ENCODE measurements at regions not wholly inside any gene's neighbourhood (a gene's known extent, or its start where the extent isn't known, plus 50 kb on each side); places are given as distances from the start of the nearest gene placed in this dataset.

- WGBS (ENCODE audit: insufficient coverage), result 33% methylated on average over 3 of the region's 3 CpGs
- Histone ChIP-seq H3K36me3 (ENCODE audit: control insufficient read depth in 4 of 4, insufficient read depth in 4 of 4, low read length in 3 of 4) (no peaks in the 10 kb centered on the region), H3K4me1 (ENCODE audit: control extremely low read depth in 1 of 4, control insufficient read depth in 4 of 4, insufficient read depth in 4 of 4, low read length in 3 of 4) (no peaks in the 10 kb centered on the region), H3K4me3 (ENCODE audit: control insufficient read depth in 1 of 7, extremely low read depth in 1 of 7, insufficient read depth in 4 of 7, low read depth in 2 of 7, low read length in 6 of 7) (no peak overlapping the region), H3K27me3 (replicated peaks in 2 of 5; ENCODE audit: control insufficient read depth in 4 of 5, insufficient read depth in 5 of 5, low read length in 4 of 5) (no peaks in the 10 kb centered on the region), H3K9me3 (ENCODE audit: control extremely low read depth in 1 of 5, control insufficient read depth in 4 of 5, insufficient read depth in 2 of 5, low read depth in 1 of 5, low read length in 4 of 5) (no peaks in the 10 kb centered on the region), H3K27ac (ENCODE audit: insufficient read depth in 1 of 2, low read depth in 1 of 2, low read length in 2 of 2, poor library complexity in 1 of 2, severe bottlenecking in 2 of 2) (no peak overlapping the region)
- ChIA-PET POLR2A (no interaction called here), CTCF (no interaction called here)
- DNase-seq, result no peak
These were observed 420.5 kb downstream of the PTH2R start for GRCh38 chr2:208827109-208827508.

- no peak overlapping the region for H3K4me3 ChIP-seq (ENCODE audit: control insufficient read depth in 1 of 7, extremely low read depth in 1 of 7, insufficient read depth in 4 of 7, low read depth in 2 of 7, low read length in 6 of 7)
- 68% methylated on average over 4 of the region's 4 CpGs for WGBS (ENCODE audit: insufficient coverage)
- ChIA-PET POLR2A (no interaction called here), CTCF (no interaction called here)
- no peaks in the 10 kb centered on the region for H3K36me3 ChIP-seq (ENCODE audit: control insufficient read depth in 4 of 4, insufficient read depth in 4 of 4, low read length in 3 of 4)
- H3K27ac ChIP-seq (ENCODE audit: insufficient read depth in 1 of 2, low read depth in 1 of 2, low read length in 2 of 2, poor library complexity in 1 of 2, severe bottlenecking in 2 of 2), result no peak overlapping the region
- H3K9me3 ChIP-seq (ENCODE audit: control extremely low read depth in 1 of 5, control insufficient read depth in 4 of 5, insufficient read depth in 2 of 5, low read depth in 1 of 5, low read length in 4 of 5), result no peaks in the 10 kb centered on the region
- H3K4me1 ChIP-seq (ENCODE audit: control extremely low read depth in 1 of 4, control insufficient read depth in 4 of 4, insufficient read depth in 4 of 4, low read length in 3 of 4), result no peaks in the 10 kb centered on the region
- H3K27me3 ChIP-seq (replicated peaks in 2 of 5; ENCODE audit: control insufficient read depth in 4 of 5, insufficient read depth in 5 of 5, low read length in 4 of 5), result no peaks in the 10 kb centered on the region
- DNase-seq, result no peak
These were observed 421.1 kb downstream of the PTH2R start for GRCh38 chr2:208827549-208828221.

GRCh38 chr2:208830203-208830602 is 423.6 kb downstream of the PTH2R start:
- H3K9me3 ChIP-seq (ENCODE audit: control extremely low read depth in 1 of 5, control insufficient read depth in 4 of 5, insufficient read depth in 2 of 5, low read depth in 1 of 5, low read length in 4 of 5), result no peaks in the 10 kb centered on the region
- no peaks in the 10 kb centered on the region for H3K27me3 ChIP-seq (replicated peaks in 2 of 5; ENCODE audit: control insufficient read depth in 4 of 5, insufficient read depth in 5 of 5, low read length in 4 of 5)
- POLR2A ChIA-PET, result no interaction called here
- H3K4me1 ChIP-seq (ENCODE audit: control extremely low read depth in 1 of 4, control insufficient read depth in 4 of 4, insufficient read depth in 4 of 4, low read length in 3 of 4), result no peaks in the 10 kb centered on the region
- H3K27ac ChIP-seq (ENCODE audit: insufficient read depth in 1 of 2, low read depth in 1 of 2, low read length in 2 of 2, poor library complexity in 1 of 2, severe bottlenecking in 2 of 2), result no peak overlapping the region
- H3K36me3 ChIP-seq (ENCODE audit: control insufficient read depth in 4 of 4, insufficient read depth in 4 of 4, low read length in 3 of 4), result no peaks in the 10 kb centered on the region
- no peak for DNase-seq
- CTCF ChIA-PET, result no interaction called here
- no peak overlapping the region for H3K4me3 ChIP-seq (ENCODE audit: control insufficient read depth in 1 of 7, extremely low read depth in 1 of 7, insufficient read depth in 4 of 7, low read depth in 2 of 7, low read length in 6 of 7)
- 94% methylated on average over 2 of the region's 3 CpGs for WGBS (ENCODE audit: insufficient coverage)

GRCh38 chr2:208847651-208848050 is 441.1 kb downstream of the PTH2R start:
- Histone ChIP-seq H3K36me3 (ENCODE audit: control insufficient read depth in 4 of 4, insufficient read depth in 4 of 4, low read length in 3 of 4) (no peaks in the 10 kb centered on the region), H3K4me3 (ENCODE audit: control insufficient read depth in 1 of 7, extremely low read depth in 1 of 7, insufficient read depth in 4 of 7, low read depth in 2 of 7, low read length in 6 of 7) (no peak overlapping the region), H3K27ac (ENCODE audit: insufficient read depth in 1 of 2, low read depth in 1 of 2, low read length in 2 of 2, poor library complexity in 1 of 2, severe bottlenecking in 2 of 2) (no peak overlapping the region), H3K9me3 (ENCODE audit: control extremely low read depth in 1 of 5, control insufficient read depth in 4 of 5, insufficient read depth in 2 of 5, low read depth in 1 of 5, low read length in 4 of 5) (peaks cover 0 to 9% (median 4%) of the 10 kb centered on the region in 5 experiments), H3K27me3 (replicated peaks in 2 of 5; ENCODE audit: control insufficient read depth in 4 of 5, insufficient read depth in 5 of 5, low read length in 4 of 5) (no peaks in the 10 kb centered on the region), H3K4me1 (ENCODE audit: control extremely low read depth in 1 of 4, control insufficient read depth in 4 of 4, insufficient read depth in 4 of 4, low read length in 3 of 4) (no peaks in the 10 kb centered on the region)
- POLR2A ChIA-PET, result no interaction called here
- CTCF ChIA-PET, result no interaction called here
- no peak for DNase-seq
- WGBS (ENCODE audit: insufficient coverage), result no CpG with 5 or more reads among the region's 1 CpG

GRCh38 chr2:208854717-208855116 is 448.1 kb downstream of the PTH2R start:
- DNase-seq, result no peak

GRCh38 chr2:208867374-208867773 is 460.8 kb downstream of the PTH2R start:
- CTCF ChIA-PET, result interaction anchor here (0.7 kb wide), 1 partner anchor 47 kb away, joined by 3 read pairs; no protein-coding TSS in a partner anchor
- DNase-seq, result no peak
- Histone ChIP-seq H3K27ac (ENCODE audit: insufficient read depth in 1 of 2, low read depth in 1 of 2, low read length in 2 of 2, poor library complexity in 1 of 2, severe bottlenecking in 2 of 2) (no peak overlapping the region), H3K36me3 (ENCODE audit: control insufficient read depth in 4 of 4, insufficient read depth in 4 of 4, low read length in 3 of 4) (no peaks in the 10 kb centered on the region), H3K9me3 (ENCODE audit: control extremely low read depth in 1 of 5, control insufficient read depth in 4 of 5, insufficient read depth in 2 of 5, low read depth in 1 of 5, low read length in 4 of 5) (no peaks in the 10 kb centered on the region), H3K4me3 (ENCODE audit: control insufficient read depth in 1 of 7, extremely low read depth in 1 of 7, insufficient read depth in 4 of 7, low read depth in 2 of 7, low read length in 6 of 7) (no peak overlapping the region), H3K27me3 (replicated peaks in 2 of 5; ENCODE audit: control insufficient read depth in 4 of 5, insufficient read depth in 5 of 5, low read length in 4 of 5) (no peaks in the 10 kb centered on the region), H3K4me1 (ENCODE audit: control extremely low read depth in 1 of 4, control insufficient read depth in 4 of 4, insufficient read depth in 4 of 4, low read length in 3 of 4) (no peaks in the 10 kb centered on the region)
- POLR2A ChIA-PET, result no interaction called here

More at GRCh38 chr2:208854717-208855116, 448.1 kb downstream of the PTH2R start:
- Histone ChIP-seq H3K4me3 (ENCODE audit: control insufficient read depth in 1 of 7, extremely low read depth in 1 of 7, insufficient read depth in 4 of 7, low read depth in 2 of 7, low read length in 6 of 7) (no peak overlapping the region), H3K27me3 (replicated peaks in 2 of 5; ENCODE audit: control insufficient read depth in 4 of 5, insufficient read depth in 5 of 5, low read length in 4 of 5) (no peaks in the 10 kb centered on the region), H3K27ac (ENCODE audit: insufficient read depth in 1 of 2, low read depth in 1 of 2, low read length in 2 of 2, poor library complexity in 1 of 2, severe bottlenecking in 2 of 2) (no peak overlapping the region), H3K4me1 (ENCODE audit: control extremely low read depth in 1 of 4, control insufficient read depth in 4 of 4, insufficient read depth in 4 of 4, low read length in 3 of 4) (no peaks in the 10 kb centered on the region), H3K9me3 (ENCODE audit: control extremely low read depth in 1 of 5, control insufficient read depth in 4 of 5, insufficient read depth in 2 of 5, low read depth in 1 of 5, low read length in 4 of 5) (peaks cover 1 to 18% (median 12%) of the 10 kb centered on the region in 5 experiments), H3K36me3 (ENCODE audit: control insufficient read depth in 4 of 4, insufficient read depth in 4 of 4, low read length in 3 of 4) (no peaks in the 10 kb centered on the region)
- 90% methylated on average over 3 of the region's 6 CpGs for WGBS (ENCODE audit: insufficient coverage)
- POLR2A ChIA-PET, result no interaction called here
- CTCF ChIA-PET, result no interaction called here

- no peaks in the 10 kb centered on the region for H3K27me3 ChIP-seq (replicated peaks in 2 of 5; ENCODE audit: control insufficient read depth in 4 of 5, insufficient read depth in 5 of 5, low read length in 4 of 5)
- no peak overlapping the region for H3K27ac ChIP-seq (ENCODE audit: insufficient read depth in 1 of 2, low read depth in 1 of 2, low read length in 2 of 2, poor library complexity in 1 of 2, severe bottlenecking in 2 of 2)
- no peak overlapping the region for H3K4me3 ChIP-seq (ENCODE audit: control insufficient read depth in 1 of 7, extremely low read depth in 1 of 7, insufficient read depth in 4 of 7, low read depth in 2 of 7, low read length in 6 of 7)
- H3K36me3 ChIP-seq (ENCODE audit: control insufficient read depth in 4 of 4, insufficient read depth in 4 of 4, low read length in 3 of 4), result no peaks in the 10 kb centered on the region
- CTCF ChIA-PET, result no interaction called here
- no peaks in the 10 kb centered on the region for H3K4me1 ChIP-seq (ENCODE audit: control extremely low read depth in 1 of 4, control insufficient read depth in 4 of 4, insufficient read depth in 4 of 4, low read length in 3 of 4)
- H3K9me3 ChIP-seq (ENCODE audit: control extremely low read depth in 1 of 5, control insufficient read depth in 4 of 5, insufficient read depth in 2 of 5, low read depth in 1 of 5, low read length in 4 of 5), result no peaks in the 10 kb centered on the region
- 100% methylated on average over 2 of the region's 3 CpGs for WGBS (ENCODE audit: insufficient coverage)
- DNase-seq, result no peak
- POLR2A ChIA-PET, result no interaction called here
These were observed 466.0 kb downstream of the PTH2R start for GRCh38 chr2:208872591-208872990.

Data from common myeloid progenitor, CD34-positive (primary cell).